Mucosa of descending colon (tissue), 3 donors: ENCODE measurements at regions not wholly inside any gene's neighbourhood (a gene's known extent, or its start where the extent isn't known, plus 50 kb on each side); places are given as distances from the start of the nearest gene placed in this dataset.

Source experiments
- ATAC-seq: fragments of 200-7000 bp; cut with Tn5 transposase; one replicate; pipeline ENCODE4 v1.9.1; 2020; ENCODE audit warnings: mild to moderate bottlenecking, moderate library complexity
- DNase-seq, 3 donors: peaks; one replicate each; pipeline ENCODE4 v3.0.0-alpha.2; 2020
- H3K36me3 ChIP-seq: fragments of 200-600 bp; one replicate; pipeline ENCODE4 v1.8.0; 2021; ENCODE audit warnings: low read depth, mild to moderate bottlenecking
- H3K4me1 ChIP-seq: fragments of 200-600 bp; one replicate; pipeline ENCODE4 v1.8.0; 2021; ENCODE audit warnings: low read depth, mild to moderate bottlenecking
- H3K4me3 ChIP-seq: fragments of 200-600 bp; one replicate; pipeline ENCODE4 v1.8.0; 2021; ENCODE audit warnings: mild to moderate bottlenecking
- H3K9me3 ChIP-seq: fragments of 200-600 bp; one replicate; pipeline ENCODE4 v1.8.0; 2021; ENCODE audit warnings: mild to moderate bottlenecking
- CTCF ChIP-seq: fragments of 200-600 bp; IDR thresholded peaks from one replicate; pipeline ENCODE4 v1.8.0; 2022; ENCODE audit warnings: antibody characterized with exemption, mild to moderate bottlenecking
- intact Hi-C, 2 donors: fragments of 100-400 bp; cut with DNase I in 1 of 2; cut with micrococcal nuclease in 1 of 2; formaldehyde crosslinking; loops; one replicate each; pipeline versions ENCODE4 v1.11.0 to v1.11.1; 2022; cut with DNase I, micrococcal nuclease
- donor health status: DM: no; HTN: no; CAD: no; lungs with moderate emphysema.
- donor health status: DM: no; HTN: no; CAD: no.
- donor health status: DM: no; HTN: yes; CAD: no.

- no peak for TF ChIP-seq CTCF
- H3K4me3 ChIP-seq: no peak overlapping the region
- intact Hi-C loops: loop anchor here (5.0 to 10.0 kb wide), 3 partner anchors 201 to 254 kb away; partner anchors contain the start of gene FBXO11 (in 1 of the 2)
Observed at GRCh38 chr2:48108455-48108854, 202.2 kb upstream of the FBXO11 start.

GRCh38 chr2:48109491-48110204, 203.3 kb upstream of the FBXO11 start:
- no peak for ATAC-seq
- H3K36me3 ChIP-seq: no peaks in the 10 kb centered on the region
- peaks cover 7% of the 10 kb centered on the region for H3K4me1 ChIP-seq
- no peak for DNase-seq
- no peak for TF ChIP-seq CTCF
- H3K9me3 ChIP-seq: no peaks in the 10 kb centered on the region
- intact Hi-C loops: loop anchor here (5.0 to 10.0 kb wide), 3 partner anchors 202 to 255 kb away; partner anchors contain the start of gene FBXO11 (in 1 of the 2)
- H3K4me3 ChIP-seq: no peak overlapping the region

More at GRCh38 chr2:48108455-48108854, 202.2 kb upstream of the FBXO11 start:
- H3K36me3 ChIP-seq: no peaks in the 10 kb centered on the region
- DNase-seq: no peak
- H3K9me3 ChIP-seq: no peaks in the 10 kb centered on the region
- H3K4me1 ChIP-seq: peaks cover 7% of the 10 kb centered on the region
- ATAC-seq: no peak

GRCh38 chr2:48110492-48110891, 204.0 kb upstream of the FOXN2 start:
- Histone ChIP-seq H3K4me3 (no peak overlapping the region), H3K36me3 (no peaks in the 10 kb centered on the region), H3K4me1 (peaks cover 7% of the 10 kb centered on the region), H3K9me3 (no peaks in the 10 kb centered on the region)
- intact Hi-C loops: no loop called here
- TF ChIP-seq CTCF: no peak
- ATAC-seq (peak; percentile 48), DNase-seq (no peak)

GRCh38 chr2:48112911-48113680, 201.4 kb upstream of the FOXN2 start:
- Histone ChIP-seq H3K4me1 (peaks cover 7% of the 10 kb centered on the region), H3K4me3 (no peak overlapping the region), H3K9me3 (no peaks in the 10 kb centered on the region), H3K36me3 (no peaks in the 10 kb centered on the region)
- no peak for ATAC-seq
- intact Hi-C loops: no loop called here
- DNase-seq: no peak
- no peak for TF ChIP-seq CTCF

GRCh38 chr2:48113767-48114166, 200.7 kb upstream of the FOXN2 start:
- Histone ChIP-seq H3K4me1 (peaks cover 7% of the 10 kb centered on the region), H3K4me3 (no peak overlapping the region), H3K36me3 (no peaks in the 10 kb centered on the region), H3K9me3 (no peaks in the 10 kb centered on the region)
- no peak for TF ChIP-seq CTCF
- intact Hi-C loops: no loop called here
- DNase-seq (no peak), ATAC-seq (no peak)
